C4-2B (cell line): ENCODE measurements at regions not wholly inside any gene's neighbourhood (a gene's known extent, or its start where the extent isn't known, plus 50 kb on each side); places are given as distances from the start of the nearest gene placed in this dataset.

Experiments
- H3K27ac ChIP-seq: fragments of 450-650 bp; 2 replicates; pipeline ENCODE4 v1.5.1; 2017
- CTCF ChIP-seq: fragments of 450-650 bp; conservative IDR thresholded peaks from 2 replicates; pipeline ENCODE4 v1.5.1; 2017; ENCODE audit warnings: mild to moderate bottlenecking
- ZFX ChIP-seq: fragments of 450-650 bp; IDR thresholded peaks from 2 replicates; pipeline ENCODE4 v1.6.1; 2017

DNA sequence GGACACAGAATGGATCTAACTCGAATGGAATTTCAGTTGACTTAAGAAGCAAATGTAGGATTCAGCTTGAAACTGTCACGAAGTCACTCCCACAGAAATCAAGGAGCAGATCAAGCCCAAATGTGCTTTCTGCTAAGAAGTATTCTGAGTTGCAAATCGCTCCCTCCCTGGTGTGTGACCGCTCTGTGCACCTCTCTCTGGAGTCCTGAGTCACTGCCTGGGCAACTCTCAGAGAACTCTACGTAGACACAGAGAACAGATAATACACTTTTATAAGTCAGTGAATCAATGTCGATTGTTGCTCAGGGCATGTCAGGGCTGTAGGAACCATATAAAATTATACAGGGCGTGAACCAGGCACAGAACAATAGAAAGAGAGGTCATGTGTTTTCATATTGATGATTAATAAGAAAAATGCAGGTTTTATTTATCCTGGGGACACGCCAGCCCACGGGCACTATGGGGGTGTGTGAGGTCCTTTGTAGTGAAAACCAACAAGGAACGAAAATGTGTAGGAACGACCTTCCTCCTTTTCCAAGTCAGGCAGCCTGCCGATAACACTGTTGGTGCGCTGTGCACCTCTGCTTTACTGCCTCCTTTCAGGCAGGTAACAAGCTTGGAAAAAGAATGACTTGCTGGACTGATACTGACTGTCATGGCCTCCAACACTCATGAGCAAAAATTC is 248.1 kb upstream of the FOXQ1 start:
- TF ChIP-seq CTCF (no peak), ZFX (no peak)
- H3K27ac ChIP-seq, result no peak overlapping the region

DNA sequence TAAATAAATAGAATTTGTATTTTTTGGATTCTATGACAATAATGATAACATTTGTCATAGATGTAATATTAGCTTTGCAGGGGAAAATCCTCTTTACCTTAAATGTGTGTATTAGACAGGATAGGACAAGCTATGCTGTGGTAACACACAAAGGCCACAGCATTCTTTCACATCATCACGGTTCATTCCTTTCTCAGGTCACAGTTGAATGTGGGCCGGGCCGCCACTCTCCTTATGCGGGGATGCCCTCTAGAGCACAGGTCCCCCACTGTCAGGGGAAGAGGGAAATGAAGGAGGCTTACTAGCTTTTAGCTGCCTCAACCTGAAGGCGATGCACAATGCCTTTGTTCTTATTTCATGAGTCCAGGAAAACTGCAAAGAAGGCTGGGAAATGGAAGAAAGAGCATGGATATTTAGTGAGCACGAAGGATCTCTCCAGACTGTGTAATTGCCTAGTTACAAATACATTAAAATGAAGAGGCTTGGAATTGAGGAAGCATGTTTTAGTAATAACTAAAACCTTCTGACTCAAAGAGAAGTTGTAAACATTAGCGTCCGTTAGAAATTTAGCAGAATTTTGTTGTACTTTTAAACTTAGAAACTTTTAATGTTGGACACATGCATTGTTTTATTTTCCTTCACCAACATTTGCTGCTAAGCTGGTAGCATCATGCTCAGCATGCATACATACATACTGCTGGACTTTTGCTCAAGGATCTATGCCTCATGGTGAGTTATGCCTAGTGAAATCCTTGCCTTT is 248.9 kb upstream of the FOXQ1 start:
- H3K27ac ChIP-seq, result no peak overlapping the region
- no peak for TF ChIP-seq ZFX
- TF ChIP-seq CTCF, result no peak

DNA sequence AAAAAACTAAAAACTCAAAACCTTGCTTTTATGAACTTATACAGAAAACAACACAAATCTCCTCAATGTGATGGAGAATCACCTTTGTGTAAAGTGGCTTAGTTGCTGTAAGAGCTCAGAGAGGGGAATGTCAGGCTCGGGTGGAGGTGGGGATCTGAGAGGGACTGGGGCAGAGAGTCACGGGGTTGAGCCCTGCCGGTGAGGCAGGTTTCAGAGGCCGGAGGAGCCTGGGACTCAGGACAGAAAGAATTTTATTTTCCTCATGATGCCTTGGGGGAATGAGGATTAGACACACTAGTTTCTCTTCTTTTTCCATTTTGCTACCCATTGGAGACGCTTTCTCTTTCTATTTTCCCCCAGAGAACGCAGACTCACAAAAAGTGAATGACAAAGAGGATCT is 252.3 kb upstream of the FOXQ1 start:
- TF ChIP-seq ZFX (no peak), CTCF (no peak)
- no peak overlapping the region for H3K27ac ChIP-seq

DNA sequence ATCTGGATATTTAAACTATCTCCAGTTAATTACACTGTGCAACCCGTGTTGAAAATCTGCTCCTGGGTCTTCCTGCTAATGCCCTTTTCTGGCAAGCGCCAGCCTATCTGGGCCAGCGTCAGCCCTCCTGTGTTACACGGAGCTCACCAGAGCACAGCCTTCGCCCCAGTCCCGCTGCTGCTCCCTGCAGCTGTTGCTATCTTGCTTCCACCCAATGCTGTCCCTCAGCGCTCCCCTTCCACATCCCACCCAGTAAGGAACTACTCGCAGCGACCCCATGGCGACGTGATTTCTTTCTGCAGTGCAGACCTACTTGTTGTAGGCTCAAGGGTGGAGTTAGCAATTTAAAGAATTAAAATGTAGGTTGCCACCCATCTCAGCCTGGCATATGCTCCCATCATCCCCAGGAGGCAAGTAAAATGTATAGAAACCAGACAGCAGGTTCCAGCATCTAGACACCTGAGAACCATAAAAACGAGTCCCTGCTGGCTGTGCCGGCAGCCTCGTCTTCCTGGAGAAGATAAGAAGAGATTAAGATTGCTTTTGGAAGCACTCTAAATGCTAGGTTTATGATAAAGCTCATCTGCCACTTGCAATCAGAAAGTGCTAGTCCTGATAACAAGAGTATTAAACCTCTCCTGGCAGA is 254.3 kb upstream of the FOXQ1 start:
- TF ChIP-seq CTCF (no peak), ZFX (no peak)
- H3K27ac ChIP-seq, result no peak overlapping the region

- no peak for TF ChIP-seq CTCF
- no peak for TF ChIP-seq ZFX
Observed at GRCh38 chr6:1055015-1055921, 256.6 kb upstream of the FOXQ1 start.

GRCh38 chr6:1054653-1055014 is 257.3 kb upstream of the FOXQ1 start:
- TF ChIP-seq ZFX, result no peak
- no peak for TF ChIP-seq CTCF
- H3K27ac ChIP-seq, result no peak overlapping the region

More at GRCh38 chr6:1055015-1055921, 256.6 kb upstream of the FOXQ1 start:
- no peak overlapping the region for H3K27ac ChIP-seq
